ENCODE measurements at regions not wholly inside any gene's neighbourhood (a gene's known extent, or its start where the extent isn't known, plus 50 kb on each side); places are given as distances from the start of the nearest gene placed in this dataset.
A peak's percentile ranks its signal among the peaks of the same experiment; 100 is the strongest.

GRCh38 chr2:79259296-79259695 is 99.7 kb upstream of the REG3A start:
- H3K4me3 ChIP-seq (ENCODE audit: low read depth, low read length): no peak overlapping the region
- no peak for TF ChIP-seq CTCF (conservative IDR thresholded peaks at IDR 0.05; ENCODE audit: low read depth, low read length)
- no peak for DNase-seq (ENCODE audit: low read depth)

DNA sequence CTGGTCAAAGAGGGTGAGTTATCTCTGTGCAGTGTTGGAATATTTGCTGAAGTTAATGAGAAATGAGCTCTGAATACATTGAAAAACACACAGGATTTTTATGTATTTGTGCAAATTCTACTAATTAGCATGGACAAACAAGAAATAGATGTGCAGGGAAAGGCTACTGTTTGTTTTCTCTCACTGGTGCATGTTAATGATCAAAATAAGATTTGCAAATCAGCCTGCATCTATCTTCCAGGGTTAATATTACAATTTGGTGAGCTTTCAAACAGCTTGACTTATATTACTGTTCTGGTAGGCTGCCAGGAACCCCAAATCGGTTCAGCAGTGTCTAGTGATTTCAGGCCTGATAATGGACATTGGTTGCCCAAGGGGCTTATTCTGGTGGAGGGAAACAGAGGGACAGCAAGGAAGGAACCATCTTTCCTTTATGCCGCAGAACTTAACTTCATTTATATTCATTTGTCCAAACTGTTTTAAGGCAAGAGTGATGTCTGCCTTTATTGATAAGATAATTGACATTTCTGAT is 93.8 kb upstream of the REG3A start:
- no peak for TF ChIP-seq CTCF (conservative IDR thresholded peaks at IDR 0.05; ENCODE audit: low read depth, low read length)
- DNase-seq (ENCODE audit: low read depth): no peak
- no peak overlapping the region for H3K4me3 ChIP-seq (ENCODE audit: low read depth, low read length)

- H3K4me3 ChIP-seq (ENCODE audit: low read depth, low read length): no peak overlapping the region
- DNase-seq (ENCODE audit: low read depth): no peak
- TF ChIP-seq CTCF (conservative IDR thresholded peaks at IDR 0.05; ENCODE audit: low read depth, low read length): no peak
Measured at GRCh38 chr2:79250656-79251055, 91.1 kb upstream of the REG3A start.

DNA sequence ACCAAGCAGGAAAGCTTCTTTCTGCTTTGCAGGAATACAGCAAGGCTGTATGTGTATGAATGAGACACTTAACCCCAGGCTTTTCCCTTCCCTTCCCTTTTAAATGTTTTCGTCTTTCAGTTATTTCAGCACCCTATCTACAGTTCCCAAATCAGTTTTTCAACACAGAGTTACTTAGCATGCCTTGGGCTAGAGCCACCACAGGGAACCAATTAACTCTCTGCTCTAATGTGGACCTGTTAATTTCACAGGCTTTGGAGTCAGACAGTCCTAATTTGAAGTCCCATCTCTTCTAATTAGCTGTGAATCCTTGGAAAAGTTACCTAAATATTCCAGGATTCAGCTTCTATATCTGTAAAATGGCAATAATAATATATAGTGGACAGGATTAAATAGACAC is 89.2 kb upstream of the REG3A start:
- no peak for DNase-seq (ENCODE audit: low read depth)
- no peak for TF ChIP-seq CTCF (conservative IDR thresholded peaks at IDR 0.05; ENCODE audit: low read depth, low read length)
- H3K4me3 ChIP-seq (ENCODE audit: low read depth, low read length): no peak overlapping the region

DNA sequence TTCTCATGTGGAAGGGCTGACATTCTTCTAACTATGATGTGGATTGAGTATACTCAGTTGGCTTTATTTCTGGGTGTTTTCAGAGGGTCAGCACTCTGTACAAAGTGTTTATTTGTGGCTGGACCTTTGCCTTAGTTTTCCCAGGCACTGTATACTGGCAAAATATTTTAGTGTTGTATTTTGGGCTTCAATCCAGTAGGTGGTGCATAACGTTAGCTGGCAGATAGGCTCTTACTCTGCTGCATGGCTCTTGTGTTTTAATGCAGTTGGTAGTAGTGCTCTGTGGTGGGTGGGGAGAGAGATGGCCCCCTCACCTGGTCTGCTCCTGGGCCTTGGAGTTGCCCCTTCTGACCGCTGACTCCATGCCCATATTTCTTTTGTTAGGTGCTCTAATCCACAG is 75.6 kb upstream of the REG3A start:
- no peak overlapping the region for H3K4me3 ChIP-seq (ENCODE audit: low read depth, low read length)
- DNase-seq (ENCODE audit: low read depth): no peak
- no peak for TF ChIP-seq CTCF (conservative IDR thresholded peaks at IDR 0.05; ENCODE audit: low read depth, low read length)

GRCh38 chr2:79223539-79223938 is 64.0 kb upstream of the REG3A start:
- no peak for TF ChIP-seq CTCF (conservative IDR thresholded peaks at IDR 0.05; ENCODE audit: low read depth, low read length)
- DNase-seq (ENCODE audit: low read depth): no peak

DNA sequence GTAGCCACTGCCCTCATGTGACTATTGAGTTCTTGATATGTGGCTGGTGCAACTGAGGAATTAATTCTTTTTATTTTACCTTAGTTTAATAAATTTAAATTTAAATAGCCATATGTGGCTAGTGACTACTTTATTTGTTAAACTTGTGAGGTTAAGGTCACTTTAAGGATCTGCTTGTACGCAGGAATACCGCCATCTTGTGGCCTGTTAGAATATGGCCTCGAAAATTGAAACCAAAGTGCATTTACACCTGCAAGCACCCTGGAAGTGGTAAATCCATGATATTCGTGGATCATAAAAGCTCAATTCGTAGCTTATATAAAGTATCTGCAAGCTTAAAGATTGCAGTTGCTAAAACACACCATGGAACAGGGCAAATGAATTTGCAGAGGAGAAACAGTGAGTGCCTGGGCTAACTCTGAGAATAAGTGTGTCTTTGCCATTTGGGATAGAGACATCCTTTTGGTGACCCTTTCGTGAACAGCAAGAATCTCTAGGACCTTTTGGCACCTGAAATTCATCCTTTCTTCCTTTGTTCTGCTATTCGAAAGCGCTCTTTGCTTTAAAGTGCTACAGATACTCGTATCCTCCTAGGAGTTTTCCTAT is 59.9 kb upstream of the REG3A start:
- peak; percentile 56 for DNase-seq (ENCODE audit: low read depth)
- H3K4me3 ChIP-seq (ENCODE audit: low read depth, low read length): no peak overlapping the region
- TF ChIP-seq CTCF (conservative IDR thresholded peaks at IDR 0.05; ENCODE audit: low read depth, low read length): peak; percentile 58

More at GRCh38 chr2:79223539-79223938, 64.0 kb upstream of the REG3A start:
- no peak overlapping the region for H3K4me3 ChIP-seq (ENCODE audit: low read depth, low read length)
